ENCODE measurements at regions not wholly inside any gene's neighbourhood (a gene's known extent, or its start where the extent isn't known, plus 50 kb on each side); places are given as distances from the start of the nearest gene placed in this dataset.

DNA sequence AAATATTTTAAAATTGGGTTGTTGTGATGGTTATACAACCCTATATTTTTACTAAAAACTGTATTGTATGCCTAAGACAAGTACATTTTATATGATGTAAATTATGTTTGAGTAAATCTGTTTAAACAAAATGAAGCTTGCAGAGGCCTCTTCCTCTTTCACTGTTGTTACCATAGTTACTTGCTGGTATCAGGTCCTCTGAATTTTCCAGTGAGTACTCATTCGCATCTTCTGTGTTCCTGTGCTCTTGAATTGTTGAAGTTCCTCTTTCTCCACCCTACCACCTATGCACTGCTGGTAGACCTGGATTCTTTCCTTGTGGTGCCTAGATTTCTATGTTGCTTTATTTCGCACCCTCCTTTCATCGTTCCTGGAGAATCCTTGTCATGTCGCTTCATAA is 938.5 kb upstream of the ACO1 start:
- in situ Hi-C loops (cut with HindIII; ENCODE audit: low pct_unique_long_range_greater_than_20kb, low sequenced_read_pairs) (no loop called here), intact Hi-C loops (cut with micrococcal nuclease; ENCODE audit: unreplicated experiment) (no loop called here)
- TF ChIP-seq, protein P1, sequence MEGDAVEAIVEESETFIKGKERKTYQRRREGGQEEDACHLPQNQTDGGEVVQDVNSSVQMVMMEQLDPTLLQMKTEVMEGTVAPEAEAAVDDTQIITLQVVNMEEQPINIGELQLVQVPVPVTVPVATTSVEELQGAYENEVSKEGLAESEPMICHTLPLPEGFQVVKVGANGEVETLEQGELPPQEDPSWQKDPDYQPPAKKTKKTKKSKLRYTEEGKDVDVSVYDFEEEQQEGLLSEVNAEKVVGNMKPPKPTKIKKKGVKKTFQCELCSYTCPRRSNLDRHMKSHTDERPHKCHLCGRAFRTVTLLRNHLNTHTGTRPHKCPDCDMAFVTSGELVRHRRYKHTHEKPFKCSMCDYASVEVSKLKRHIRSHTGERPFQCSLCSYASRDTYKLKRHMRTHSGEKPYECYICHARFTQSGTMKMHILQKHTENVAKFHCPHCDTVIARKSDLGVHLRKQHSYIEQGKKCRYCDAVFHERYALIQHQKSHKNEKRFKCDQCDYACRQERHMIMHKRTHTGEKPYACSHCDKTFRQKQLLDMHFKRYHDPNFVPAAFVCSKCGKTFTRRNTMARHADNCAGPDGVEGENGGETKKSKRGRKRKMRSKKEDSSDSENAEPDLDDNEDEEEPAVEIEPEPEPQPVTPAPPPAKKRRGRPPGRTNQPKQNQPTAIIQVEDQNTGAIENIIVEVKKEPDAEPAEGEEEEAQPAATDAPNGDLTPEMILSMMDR (IDR thresholded peaks at IDR 0.05), result no peak
- TF ChIP-seq SIN3A (IDR thresholded peaks at IDR 0.05; ENCODE audit: borderline replicate concordance, insufficient read depth, low read depth, low read length) (no peak), TCF7L2 (IDR thresholded peaks at IDR 0.05; ENCODE audit: low read depth, low read length) (no peak)
- Histone ChIP-seq H3K9me3 (ENCODE audit: control insufficient read depth, insufficient read depth, low read depth, low read length) (no peaks in the 10 kb centered on the region), H3K4me3 (ENCODE audit: low read depth in 2 of 2, low read length in 2 of 2) (no peak overlapping the region), H3K27me3 (ENCODE audit: control insufficient read depth, insufficient read depth, low read length) (no peaks in the 10 kb centered on the region), H3K4me1 (ENCODE audit: control insufficient read depth, insufficient read depth, low read length) (no peaks in the 10 kb centered on the region), H3K27ac (ENCODE audit: low read length) (no peak overlapping the region), H3K36me3 (ENCODE audit: control insufficient read depth, insufficient read depth, low read length) (no peaks in the 10 kb centered on the region)
- no TSS peak for BruUV-seq (replicated peaks)
- POLR2A ChIA-PET, result no interaction called here
- ATAC-seq, result no peak
- DNase-seq (ENCODE audit: low read depth, low spot score), result no peak
- CTCF ChIA-PET, result no interaction called here

DNA sequence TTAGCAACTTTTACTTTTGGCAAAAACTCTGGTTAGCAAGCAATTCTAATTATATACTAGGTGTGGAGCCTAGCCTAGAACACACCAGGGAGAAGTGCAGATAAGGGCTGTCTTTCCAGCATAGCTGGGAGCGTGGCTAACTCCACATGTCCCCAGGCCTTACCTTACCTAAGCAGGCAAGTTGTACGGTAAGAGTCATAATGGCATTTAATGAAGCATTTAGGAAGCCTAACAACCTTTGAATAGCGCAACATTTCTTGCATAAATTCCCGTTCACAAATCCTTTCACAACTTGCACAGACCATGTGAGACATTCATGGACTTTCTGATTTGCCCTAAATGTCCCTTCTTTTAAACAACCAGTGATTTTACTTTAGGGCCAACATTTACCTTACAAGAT is 917.4 kb upstream of the ACO1 start:
- Histone ChIP-seq H3K4me1 (ENCODE audit: control insufficient read depth, insufficient read depth, low read length) (no peaks in the 10 kb centered on the region), H3K27me3 (ENCODE audit: control insufficient read depth, insufficient read depth, low read length) (no peaks in the 10 kb centered on the region), H3K36me3 (ENCODE audit: control insufficient read depth, insufficient read depth, low read length) (no peaks in the 10 kb centered on the region), H3K27ac (ENCODE audit: low read length) (no peak overlapping the region), H3K4me3 (ENCODE audit: low read depth in 2 of 2, low read length in 2 of 2) (no peak overlapping the region), H3K9me3 (ENCODE audit: control insufficient read depth, insufficient read depth, low read depth, low read length) (0 out of 2 replicates have a peak, but pooled peaks cover 7% of the 10 kb centered on the region)
- no peak for ATAC-seq
- in situ Hi-C loops (cut with HindIII; ENCODE audit: low pct_unique_long_range_greater_than_20kb, low sequenced_read_pairs) (no loop called here), intact Hi-C loops (cut with micrococcal nuclease; ENCODE audit: unreplicated experiment) (no loop called here)
- CTCF ChIA-PET, result no interaction called here
- no TSS peak for BruUV-seq (replicated peaks)
- POLR2A ChIA-PET, result no interaction called here
- DNase-seq (ENCODE audit: low read depth, low spot score), result no peak
- TF ChIP-seq POLR2AphosphoS5 (IDR thresholded peaks at IDR 0.05; ENCODE audit: low read depth, low read length), result no peak
- no peak for TF ChIP-seq TCF7L2 (IDR thresholded peaks at IDR 0.05; ENCODE audit: low read depth, low read length)
- no peak for TF ChIP-seq SIN3A (IDR thresholded peaks at IDR 0.05; ENCODE audit: borderline replicate concordance, insufficient read depth, low read depth, low read length)
- TF ChIP-seq, protein P2, sequence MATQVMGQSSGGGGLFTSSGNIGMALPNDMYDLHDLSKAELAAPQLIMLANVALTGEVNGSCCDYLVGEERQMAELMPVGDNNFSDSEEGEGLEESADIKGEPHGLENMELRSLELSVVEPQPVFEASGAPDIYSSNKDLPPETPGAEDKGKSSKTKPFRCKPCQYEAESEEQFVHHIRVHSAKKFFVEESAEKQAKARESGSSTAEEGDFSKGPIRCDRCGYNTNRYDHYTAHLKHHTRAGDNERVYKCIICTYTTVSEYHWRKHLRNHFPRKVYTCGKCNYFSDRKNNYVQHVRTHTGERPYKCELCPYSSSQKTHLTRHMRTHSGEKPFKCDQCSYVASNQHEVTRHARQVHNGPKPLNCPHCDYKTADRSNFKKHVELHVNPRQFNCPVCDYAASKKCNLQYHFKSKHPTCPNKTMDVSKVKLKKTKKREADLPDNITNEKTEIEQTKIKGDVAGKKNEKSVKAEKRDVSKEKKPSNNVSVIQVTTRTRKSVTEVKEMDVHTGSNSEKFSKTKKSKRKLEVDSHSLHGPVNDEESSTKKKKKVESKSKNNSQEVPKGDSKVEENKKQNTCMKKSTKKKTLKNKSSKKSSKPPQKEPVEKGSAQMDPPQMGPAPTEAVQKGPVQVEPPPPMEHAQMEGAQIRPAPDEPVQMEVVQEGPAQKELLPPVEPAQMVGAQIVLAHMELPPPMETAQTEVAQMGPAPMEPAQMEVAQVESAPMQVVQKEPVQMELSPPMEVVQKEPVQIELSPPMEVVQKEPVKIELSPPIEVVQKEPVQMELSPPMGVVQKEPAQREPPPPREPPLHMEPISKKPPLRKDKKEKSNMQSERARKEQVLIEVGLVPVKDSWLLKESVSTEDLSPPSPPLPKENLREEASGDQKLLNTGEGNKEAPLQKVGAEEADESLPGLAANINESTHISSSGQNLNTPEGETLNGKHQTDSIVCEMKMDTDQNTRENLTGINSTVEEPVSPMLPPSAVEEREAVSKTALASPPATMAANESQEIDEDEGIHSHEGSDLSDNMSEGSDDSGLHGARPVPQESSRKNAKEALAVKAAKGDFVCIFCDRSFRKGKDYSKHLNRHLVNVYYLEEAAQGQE (IDR thresholded peaks at IDR 0.05; ENCODE audit: insufficient read depth in 1 of 2, low read depth in 2 of 2, low read length in 1 of 2), result no peak
- TF ChIP-seq, protein P1 (IDR thresholded peaks at IDR 0.05), result no peak
